HS-5 (cell line): ENCODE measurements at regions not wholly inside any gene's neighbourhood (a gene's known extent, or its start where the extent isn't known, plus 50 kb on each side); places are given as distances from the start of the nearest gene placed in this dataset.

Experiments
- DNase-seq: peaks from one replicate; pipeline ENCODE4 v3.0.0-alpha.2; 2012; ENCODE audit warnings: low read depth

- no peak for DNase-seq
Measured at GRCh38 chr3:22225161-22225560, 474.2 kb upstream of the ZNF385D start.

GRCh38 chr3:22228705-22229104 lies 477.7 kb upstream of the ZNF385D start:
- DNase-seq: no peak

- DNase-seq: no peak
Measured at GRCh38 chr3:22231061-22231460, 480.1 kb upstream of the ZNF385D start.

- DNase-seq: no peak
Measured at GRCh38 chr3:22236490-22237270, 485.7 kb upstream of the ZNF385D start.

GRCh38 chr3:22239011-22239410 lies 488.0 kb upstream of the ZNF385D start:
- DNase-seq: no peak

GRCh38 chr3:22241110-22241509 lies 490.1 kb upstream of the ZNF385D start:
- no peak for DNase-seq

GRCh38 chr3:22244761-22245521 lies 493.9 kb upstream of the ZNF385D start:
- peak; percentile 94 for DNase-seq

GRCh38 chr3:22245811-22246583 lies 495.0 kb upstream of the ZNF385D start:
- DNase-seq: no peak

GRCh38 chr3:22249658-22250057 lies 498.6 kb upstream of the ZNF385D start:
- no peak for DNase-seq

GRCh38 chr3:22257252-22257651 lies 506.2 kb upstream of the ZNF385D start:
- no peak for DNase-seq

- DNase-seq: no peak
Measured at GRCh38 chr3:22262386-22262785, 511.4 kb upstream of the ZNF385D start.

- DNase-seq: peak; percentile 88
Measured at GRCh38 chr3:22263042-22263441, 512.0 kb upstream of the ZNF385D start.

GRCh38 chr3:22265403-22265802 lies 514.4 kb upstream of the ZNF385D start:
- DNase-seq: no peak

- no peak for DNase-seq
Measured at GRCh38 chr3:22269831-22270230, 518.8 kb upstream of the ZNF385D start.

- no peak for DNase-seq
Measured at GRCh38 chr3:22276351-22276750, 525.3 kb upstream of the ZNF385D start.

GRCh38 chr3:22284559-22284958 lies 533.5 kb upstream of the ZNF385D start:
- DNase-seq: peak; percentile 37

GRCh38 chr3:22288756-22289155 lies 537.7 kb upstream of the ZNF385D start:
- no peak for DNase-seq

GRCh38 chr3:22292681-22293080 lies 541.7 kb upstream of the ZNF385D start:
- DNase-seq: no peak

- DNase-seq: no peak
Measured at GRCh38 chr3:22296601-22297000, 545.6 kb upstream of the ZNF385D start.

- DNase-seq: no peak
Measured at GRCh38 chr3:22297436-22297835, 546.4 kb upstream of the ZNF385D start.

GRCh38 chr3:22306454-22306853 lies 555.4 kb upstream of the ZNF385D start:
- no peak for DNase-seq

- DNase-seq: no peak
Measured at GRCh38 chr3:22308871-22309270, 557.9 kb upstream of the ZNF385D start.

- DNase-seq: peak; percentile 6
Measured at GRCh38 chr3:22315925-22316324, 564.9 kb upstream of the ZNF385D start.
